CD4-positive, alpha-beta memory T cell (primary cell): ENCODE measurements at regions not wholly inside any gene's neighbourhood (a gene's known extent, or its start where the extent isn't known, plus 50 kb on each side); places are given as distances from the start of the nearest gene placed in this dataset.

Source experiments
- CTCF ChIA-PET: fragments of 350-600 bp; sonication (Branson Sonifier 250); formaldehyde crosslinking; loops from one replicate; lab custom pipeline; 2021; ENCODE audit warnings: inconsistent platforms; ENCODE audit not compliant: partially characterized antibody; lab: Charles Lee
- POLR2A ChIA-PET: fragments of 350-600 bp; sonication (Branson Sonifier 250); formaldehyde crosslinking; loops from one replicate; lab custom pipeline; 2021; ENCODE audit not compliant: partially characterized antibody; lab: Charles Lee
- DNase-seq, 5 donors: peaks; one replicate each; pipeline versions ENCODE4 v3.0.0 to v3.0.0-alpha.2; 2020 to 2022; ENCODE audit warnings: mixed read lengths in 1 of 5
- H3K27ac ChIP-seq: one replicate; pipeline ENCODE4 v1.7.0; 2013; ENCODE audit warnings: low read depth, low read length
- H3K27me3 ChIP-seq: 2 replicates; pipeline ENCODE4 v1.7.0; 2013; ENCODE audit warnings: mild to moderate bottlenecking, low read length, moderate library complexity; ENCODE audit not compliant: insufficient read depth
- H3K36me3 ChIP-seq: 2 replicates; pipeline ENCODE4 v1.7.0; 2013; ENCODE audit warnings: mild to moderate bottlenecking, low read length, moderate library complexity; ENCODE audit not compliant: insufficient read depth
- H3K4me1 ChIP-seq: 2 replicates; pipeline ENCODE4 v1.7.0; 2013; ENCODE audit warnings: mild to moderate bottlenecking, low read length, moderate library complexity; ENCODE audit not compliant: insufficient read depth
- H3K4me3 ChIP-seq, 2 donors: one replicate each; pipeline ENCODE4 v1.7.0; 2013; ENCODE audit warnings: low read length in 2 of 2, mild to moderate bottlenecking in 1 of 2
- H3K9me3 ChIP-seq, 2 donors: one replicate each; pipeline ENCODE4 v1.7.0; 2013; ENCODE audit warnings: low read length in 2 of 2, control low read depth in 1 of 2; ENCODE audit not compliant: control insufficient read depth in 1 of 2
- H3K27ac Mint-ChIP-seq, 7 donors: one replicate each; pipeline ENCODE4 v1.8.0; 2020 to 2021; ENCODE audit warnings: mixed read lengths in 7 of 7, mild to moderate bottlenecking in 6 of 7, inconsistent platforms in 3 of 7, moderate library complexity in 3 of 7
- H3K27me3 Mint-ChIP-seq, 2 donors: one replicate each; pipeline ENCODE4 v1.8.0; 2020 to 2021; ENCODE audit warnings: mixed read lengths in 2 of 2
- H3K36me3 Mint-ChIP-seq, 2 donors: one replicate each; pipeline ENCODE4 v1.8.0; 2020 to 2021; ENCODE audit warnings: mixed read lengths in 2 of 2, inconsistent platforms in 1 of 2, mild to moderate bottlenecking in 1 of 2
- H3K4me1 Mint-ChIP-seq, 4 donors: one replicate each; pipeline ENCODE4 v1.8.0; 2020 to 2021; ENCODE audit warnings: mixed read lengths in 4 of 4, mild to moderate bottlenecking in 1 of 4
- H3K4me3 Mint-ChIP-seq, 8 donors: one replicate each; pipeline ENCODE4 v1.8.0; 2020 to 2021; ENCODE audit warnings: mixed read lengths in 8 of 8, mild to moderate bottlenecking in 7 of 8, moderate library complexity in 6 of 8, inconsistent platforms in 3 of 8
- H3K9me3 Mint-ChIP-seq, 8 donors: one replicate each; pipeline ENCODE4 v1.8.0; 2020 to 2021; ENCODE audit warnings: mixed read lengths in 8 of 8, mild to moderate bottlenecking in 5 of 8, inconsistent platforms in 3 of 8, moderate library complexity in 1 of 8
- intact Hi-C: fragments of 100-400 bp; cut with micrococcal nuclease; formaldehyde crosslinking; loops from one replicate; pipeline ENCODE4 v1.15.1; 2023

DNA sequence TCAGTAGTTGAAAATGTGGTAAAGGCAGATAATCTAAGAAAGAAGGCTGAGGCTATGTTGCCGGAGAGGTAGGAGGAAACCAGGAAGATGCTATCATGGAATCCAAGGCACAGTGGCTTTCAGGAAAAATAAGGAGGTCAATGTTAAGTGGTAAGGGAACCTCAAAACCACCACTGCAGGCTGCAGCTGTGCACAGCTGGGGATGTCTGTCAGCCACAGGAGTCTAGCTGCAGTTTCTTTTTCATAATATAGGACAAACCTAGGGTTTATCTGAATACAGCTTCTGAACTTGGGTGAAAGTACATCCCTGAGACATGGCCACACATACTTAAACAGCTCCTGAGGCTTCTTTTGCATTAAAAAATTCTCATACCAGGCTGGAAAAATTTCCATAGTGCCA lies 93.9 kb downstream of the SLC5A7 start:
- Histone ChIP-seq H3K27ac (no peak overlapping the region), H3K4me3 (no peak overlapping the region), H3K27me3 (no peaks in the 10 kb centered on the region), H3K4me1 (no peaks in the 10 kb centered on the region), H3K36me3 (no peaks in the 10 kb centered on the region), H3K9me3 (no peaks in the 10 kb centered on the region)
- H3K36me3 Mint-ChIP-seq = no peaks in the 10 kb centered on the region
- peaks cover 0 to 1% of the 10 kb centered on the region in 2 donors for H3K27me3 Mint-ChIP-seq
- no peak overlapping the region for H3K27ac Mint-ChIP-seq
- ChIA-PET CTCF (no interaction called here), POLR2A (no interaction called here)
- H3K4me3 Mint-ChIP-seq = no peak overlapping the region
- DNase-seq = no peak
- intact Hi-C loops = no loop called here
- no peaks in the 10 kb centered on the region for H3K4me1 Mint-ChIP-seq
- H3K9me3 Mint-ChIP-seq = peaks cover 0 to 8% (median 1%) of the 10 kb centered on the region in 8 donors

DNA sequence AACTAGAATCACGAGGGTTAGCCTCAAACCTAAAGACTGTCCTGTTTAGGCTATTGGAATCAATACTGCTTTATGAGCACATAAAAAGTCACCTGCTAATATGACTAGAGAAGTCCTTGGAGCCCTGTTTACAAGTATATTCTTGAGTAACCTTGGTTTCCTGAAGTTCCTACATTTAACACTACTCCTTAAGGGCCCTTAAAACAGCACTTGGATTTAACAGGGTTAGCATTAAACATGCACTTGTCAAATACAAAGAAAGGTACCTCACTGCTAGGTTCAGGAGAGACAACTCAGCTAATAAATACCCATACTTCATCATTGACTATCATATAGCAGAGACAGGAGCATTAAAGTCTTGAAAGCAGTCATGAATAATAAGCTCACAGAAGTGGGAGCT lies 96.7 kb downstream of the SLC5A7 start:
- Mint-ChIP-seq H3K27me3 (peaks cover 0 to 1% of the 10 kb centered on the region in 2 donors), H3K4me3 (no peak overlapping the region), H3K4me1 (no peaks in the 10 kb centered on the region), H3K27ac (no peak overlapping the region), H3K36me3 (no peaks in the 10 kb centered on the region), H3K9me3 (peaks cover 0 to 9% (median 1%) of the 10 kb centered on the region in 8 donors)
- Histone ChIP-seq H3K36me3 (no peaks in the 10 kb centered on the region), H3K4me3 (no peak overlapping the region), H3K4me1 (no peaks in the 10 kb centered on the region), H3K27me3 (no peaks in the 10 kb centered on the region), H3K27ac (no peak overlapping the region), H3K9me3 (no peaks in the 10 kb centered on the region)
- no peak for DNase-seq
- POLR2A ChIA-PET = no interaction called here
- CTCF ChIA-PET = no interaction called here
- intact Hi-C loops = no loop called here

DNA sequence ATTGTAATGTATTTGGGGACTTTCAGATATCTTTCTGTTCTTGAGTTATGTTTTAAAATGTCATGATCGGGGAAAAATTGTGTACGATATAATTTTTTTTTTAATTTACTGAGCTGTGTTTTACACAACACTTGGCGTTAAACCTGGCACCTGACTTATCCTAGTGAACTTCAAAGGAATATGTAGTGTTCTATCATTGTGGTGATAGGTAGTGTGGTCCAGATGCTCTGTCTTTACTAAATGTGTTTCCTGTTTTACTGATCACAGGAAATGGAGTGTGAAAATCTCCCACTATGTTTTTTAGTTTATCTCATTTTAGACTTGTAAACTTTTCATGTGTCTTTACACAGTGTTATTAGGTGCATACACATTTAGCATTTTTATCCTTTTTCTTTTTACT lies 98.0 kb downstream of the SLC5A7 start:
- H3K27ac ChIP-seq = no peak overlapping the region
- Mint-ChIP-seq H3K36me3 (no peaks in the 10 kb centered on the region), H3K9me3 (peaks cover 0 to 10% (median 2%) of the 10 kb centered on the region in 8 donors), H3K4me1 (no peaks in the 10 kb centered on the region), H3K27me3 (peaks cover 0 to 4% of the 10 kb centered on the region in 2 donors), H3K27ac (no peak overlapping the region), H3K4me3 (no peak overlapping the region)
- intact Hi-C loops = no loop called here
- H3K9me3 ChIP-seq = no peaks in the 10 kb centered on the region
- CTCF ChIA-PET = no interaction called here
- no peaks in the 10 kb centered on the region for H3K27me3 ChIP-seq
- no peaks in the 10 kb centered on the region for H3K36me3 ChIP-seq
- DNase-seq = no peak
- no peaks in the 10 kb centered on the region for H3K4me1 ChIP-seq
- H3K4me3 ChIP-seq = no peak overlapping the region
- POLR2A ChIA-PET = no interaction called here

DNA sequence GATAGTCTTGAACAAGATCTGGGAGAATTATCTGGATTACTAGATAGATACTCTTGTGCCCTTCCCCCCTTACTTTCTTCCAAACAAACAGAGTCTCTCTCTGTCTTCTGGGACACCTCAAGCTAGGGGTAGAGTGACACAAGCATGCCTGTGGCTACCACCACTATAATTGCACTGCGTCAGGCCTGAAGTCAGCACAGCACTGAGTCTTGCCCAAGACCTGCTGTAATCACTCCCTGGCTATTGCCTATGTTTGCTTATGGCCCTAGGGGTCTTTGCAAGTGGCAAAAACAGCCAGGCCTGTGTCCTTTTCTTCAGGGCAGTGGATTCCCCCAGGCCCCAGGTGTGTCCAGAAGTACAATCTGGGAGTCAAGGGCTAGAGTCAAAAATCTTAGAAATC lies 106.6 kb downstream of the SLC5A7 start:
- intact Hi-C loops = no loop called here
- ChIA-PET POLR2A (no interaction called here), CTCF (no interaction called here)
- H3K27ac Mint-ChIP-seq = no peak overlapping the region
- no peaks in the 10 kb centered on the region for H3K4me1 Mint-ChIP-seq
- Histone ChIP-seq H3K27ac (no peak overlapping the region), H3K4me3 (no peak overlapping the region), H3K9me3 (no peaks in the 10 kb centered on the region), H3K36me3 (no peaks in the 10 kb centered on the region), H3K27me3 (no peaks in the 10 kb centered on the region), H3K4me1 (no peaks in the 10 kb centered on the region)
- no peaks in the 10 kb centered on the region for H3K36me3 Mint-ChIP-seq
- H3K9me3 Mint-ChIP-seq = peaks cover 0 to 5% (median 2%) of the 10 kb centered on the region in 8 donors
- H3K27me3 Mint-ChIP-seq = peaks cover 3 to 6% of the 10 kb centered on the region in 2 donors
- DNase-seq = peak in 1 of 5 donors; percentile 23
- H3K4me3 Mint-ChIP-seq = no peak overlapping the region

DNA sequence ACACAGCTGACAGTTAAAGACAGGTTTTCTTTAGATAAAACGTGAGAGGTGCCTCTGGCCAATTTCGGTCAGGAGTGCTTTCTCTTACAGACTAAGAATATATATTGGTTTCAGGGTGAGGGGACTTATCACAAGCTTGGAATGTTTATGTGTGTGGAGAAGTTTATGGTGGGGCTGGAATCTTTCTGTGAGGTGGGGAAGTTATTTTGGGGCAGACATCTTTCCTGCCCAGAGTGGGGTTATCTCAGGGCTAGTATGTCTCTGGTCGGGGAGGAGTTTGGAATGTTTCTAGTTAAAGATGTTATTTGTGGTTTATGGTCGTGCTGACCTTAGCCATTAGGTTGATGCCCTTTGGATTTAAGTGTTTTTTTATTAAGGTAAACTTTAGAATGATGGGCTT lies 115.2 kb downstream of the SLC5A7 start:
- no peaks in the 10 kb centered on the region for H3K36me3 ChIP-seq
- no peaks in the 10 kb centered on the region for H3K4me1 Mint-ChIP-seq
- intact Hi-C loops = no loop called here
- no peak overlapping the region for H3K4me3 Mint-ChIP-seq
- no peaks in the 10 kb centered on the region for H3K36me3 Mint-ChIP-seq
- ChIA-PET CTCF (no interaction called here), POLR2A (no interaction called here)
- H3K27ac Mint-ChIP-seq = no peak overlapping the region
- peaks cover 0 to 4% (median 0%) of the 10 kb centered on the region in 8 donors for H3K9me3 Mint-ChIP-seq
- peaks cover 0 to 5% of the 10 kb centered on the region in 2 donors for H3K27me3 Mint-ChIP-seq
- no peaks in the 10 kb centered on the region for H3K9me3 ChIP-seq
- no peaks in the 10 kb centered on the region for H3K4me1 ChIP-seq
- no peak overlapping the region for H3K4me3 ChIP-seq
- DNase-seq = no peak
- no peak overlapping the region for H3K27ac ChIP-seq
- H3K27me3 ChIP-seq = no peaks in the 10 kb centered on the region

DNA sequence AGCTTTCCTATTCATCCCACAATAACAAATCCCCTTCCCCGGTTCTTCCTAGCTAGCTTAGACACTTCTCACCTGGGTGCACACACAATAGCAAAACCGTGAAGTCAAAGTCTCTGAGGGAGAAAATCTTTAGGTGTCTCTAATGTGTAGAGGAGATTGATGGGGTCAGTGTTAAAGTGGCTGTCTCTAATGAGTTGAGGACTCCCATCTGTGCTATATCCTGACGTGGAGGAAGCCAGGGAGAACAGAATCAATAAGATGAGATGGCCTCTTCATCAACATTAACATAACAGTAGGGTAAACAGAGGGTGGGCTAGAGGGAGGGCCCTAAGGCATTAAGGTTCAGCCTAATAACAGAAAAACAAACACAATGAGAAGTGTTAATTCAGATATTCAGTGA lies 120.4 kb downstream of the SLC5A7 start:
- Histone ChIP-seq H3K9me3 (no peaks in the 10 kb centered on the region), H3K27me3 (no peaks in the 10 kb centered on the region), H3K4me3 (no peak overlapping the region), H3K4me1 (no peaks in the 10 kb centered on the region), H3K27ac (no peak overlapping the region), H3K36me3 (no peaks in the 10 kb centered on the region)
- Mint-ChIP-seq H3K9me3 (peaks cover 0 to 13% (median 7%) of the 10 kb centered on the region in 8 donors), H3K27ac (no peak overlapping the region), H3K36me3 (no peaks in the 10 kb centered on the region), H3K4me1 (no peaks in the 10 kb centered on the region), H3K4me3 (no peak overlapping the region), H3K27me3 (peaks cover 1 to 4% of the 10 kb centered on the region in 2 donors)
- intact Hi-C loops = no loop called here
- no peak for DNase-seq
- CTCF ChIA-PET = no interaction called here
- POLR2A ChIA-PET = no interaction called here

DNA sequence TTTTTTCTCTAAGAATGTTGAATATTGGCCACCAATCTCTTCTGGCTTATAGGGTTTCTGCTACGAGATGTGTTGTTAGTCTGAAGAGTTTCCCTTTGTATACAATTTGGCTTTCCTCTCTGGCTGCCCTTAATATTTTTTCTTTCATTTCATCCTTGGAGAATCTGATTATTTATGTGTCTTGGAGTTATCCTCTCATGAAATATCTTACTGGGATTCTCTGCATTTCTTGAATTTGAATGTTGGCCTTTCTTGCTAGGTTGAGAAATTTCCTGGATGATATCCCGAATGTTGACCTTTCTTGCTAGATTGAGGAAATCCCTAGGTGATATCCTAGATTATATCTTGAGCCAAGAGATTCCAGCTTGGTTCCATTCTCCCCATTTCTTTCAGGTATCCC lies 125.6 kb downstream of the SLC5A7 start:
- no peaks in the 10 kb centered on the region for H3K4me1 Mint-ChIP-seq
- peaks cover 0 to 6% of the 10 kb centered on the region in 2 donors for H3K27me3 Mint-ChIP-seq
- ChIA-PET CTCF (no interaction called here), POLR2A (no interaction called here)
- no peak overlapping the region for H3K27ac ChIP-seq
- no peak overlapping the region for H3K4me3 Mint-ChIP-seq
- H3K9me3 Mint-ChIP-seq = peaks cover 2 to 23% (median 11%) of the 10 kb centered on the region in 8 donors
- no peaks in the 10 kb centered on the region for H3K4me1 ChIP-seq
- H3K27me3 ChIP-seq = no peaks in the 10 kb centered on the region
- H3K36me3 ChIP-seq = no peaks in the 10 kb centered on the region
- H3K4me3 ChIP-seq = no peak overlapping the region
- no peak for DNase-seq
- H3K36me3 Mint-ChIP-seq = no peaks in the 10 kb centered on the region
- no peaks in the 10 kb centered on the region for H3K9me3 ChIP-seq
- no peak overlapping the region for H3K27ac Mint-ChIP-seq
- intact Hi-C loops = no loop called here

DNA sequence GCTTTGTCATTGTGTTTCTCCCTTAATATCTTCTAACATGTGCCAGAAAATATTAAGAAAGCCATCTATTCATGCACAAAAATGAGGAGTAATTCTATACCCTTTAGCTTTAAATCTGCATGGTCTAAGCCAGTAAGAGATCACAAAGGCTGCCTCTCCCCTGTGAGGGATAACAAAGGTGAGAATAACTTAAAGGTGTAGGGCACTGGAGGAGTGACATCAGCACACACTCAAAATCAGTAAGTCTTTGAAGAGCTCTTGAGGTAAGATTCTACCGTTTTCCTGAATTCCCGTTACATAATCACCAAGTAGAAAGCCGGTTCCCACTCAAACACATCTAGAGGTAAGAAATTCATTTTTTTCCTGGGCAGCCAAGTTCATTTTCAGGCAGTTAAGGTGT lies 123.9 kb upstream of the SULT1C3 start:
- ChIA-PET CTCF (no interaction called here), POLR2A (no interaction called here)
- peaks cover 1 to 14% (median 5%) of the 10 kb centered on the region in 8 donors for H3K9me3 Mint-ChIP-seq
- Histone ChIP-seq H3K4me3 (no peak overlapping the region), H3K4me1 (no peaks in the 10 kb centered on the region), H3K36me3 (no peaks in the 10 kb centered on the region), H3K27me3 (no peaks in the 10 kb centered on the region), H3K9me3 (no peaks in the 10 kb centered on the region), H3K27ac (no peak overlapping the region)
- no peak overlapping the region for H3K27ac Mint-ChIP-seq
- H3K36me3 Mint-ChIP-seq = no peaks in the 10 kb centered on the region
- intact Hi-C loops = no loop called here
- no peak for DNase-seq
- no peak overlapping the region for H3K4me3 Mint-ChIP-seq
- peaks cover 0 to 3% of the 10 kb centered on the region in 2 donors for H3K27me3 Mint-ChIP-seq
- no peaks in the 10 kb centered on the region for H3K4me1 Mint-ChIP-seq
